HEK293 (cell line): ENCODE measurements at regions not wholly inside any gene's neighbourhood (a gene's known extent, or its start where the extent isn't known, plus 50 kb on each side); places are given as distances from the start of the nearest gene placed in this dataset.

Experiments
- CTCF ChIA-PET: fragments of 350-600 bp; formaldehyde crosslinking; extraction: SDS; loops from one replicate; lab custom pipeline; 2021; ENCODE audit warnings: antibody characterized with exemption; lab: Yijun Ruan, JAX
- POLR2A ChIA-PET: fragments of 300-600 bp; formaldehyde crosslinking; extraction: SDS; loops from one replicate; lab custom pipeline; 2020; ENCODE audit warnings: antibody characterized with exemption, inconsistent platforms; lab: Yijun Ruan, JAX
- H3K27ac ChIP-seq: fragments of 200-500 bp; sonication (Bioruptor generic); 2 replicates; pipeline ENCODE4 v1.5.1; 2014; ENCODE audit warnings: low read depth, low read length, control low read depth, inconsistent platforms; ENCODE audit errors: extremely low read depth
- H3K36me3 ChIP-seq, 2 experiments: fragments of 200-500 bp in 1 of 2; sonication (Bioruptor generic) in 1 of 2; 1 replicate in 1 of 2; 2 replicates in 1 of 2; pipeline ENCODE4 v1.5.1; 2014 to 2017; ENCODE audit warnings: inconsistent platforms in 2 of 2, low read length in 2 of 2; ENCODE audit not compliant: control insufficient read depth in 2 of 2, insufficient read depth in 1 of 2
- H3K4me1 ChIP-seq: fragments of 200-500 bp; sonication (Bioruptor generic); 2 replicates; pipeline ENCODE4 v1.5.1; 2014; ENCODE audit warnings: mild to moderate bottlenecking, low read length, inconsistent platforms; ENCODE audit not compliant: control insufficient read depth, insufficient read depth
- H3K4me3 ChIP-seq: 2 replicates; pipeline ENCODE4 v1.5.1; 2011; ENCODE audit warnings: low read depth, mild to moderate bottlenecking, control low read depth, low read length, moderate library complexity
- H3K9me3 ChIP-seq: fragments of 200-500 bp; sonication (Bioruptor generic); 2 replicates; pipeline ENCODE4 v1.5.1; 2014; ENCODE audit warnings: low read depth, low read length, inconsistent platforms; ENCODE audit not compliant: control insufficient read depth, insufficient read depth
- HIC1 ChIP-seq: fragments of 450-650 bp; formaldehyde crosslinking; IDR thresholded peaks from 2 replicates; pipeline ENCODE4 v1.5.1; 2016; ENCODE audit warnings: missing biosample characterization, missing genetic modification characterization
- RBAK ChIP-seq: fragments of 450-650 bp; formaldehyde crosslinking; IDR thresholded peaks from 2 replicates; pipeline ENCODE4 v1.5.1; 2016; ENCODE audit warnings: missing biosample characterization, missing genetic modification characterization
- SCRT2 ChIP-seq: fragments of 450-650 bp; formaldehyde crosslinking; IDR thresholded peaks from 2 replicates; pipeline ENCODE4 v1.5.1; 2016; ENCODE audit warnings: missing biosample characterization, missing genetic modification characterization
- SETDB1 ChIP-seq: IDR thresholded peaks from one replicate; pipeline ENCODE4 v1.6.1; 2017; ENCODE audit warnings: mild to moderate bottlenecking, low read length, moderate library complexity, mixed read lengths; ENCODE audit not compliant: insufficient read length
- TRIM28 ChIP-seq: IDR thresholded peaks from 2 replicates; pipeline ENCODE4 v1.6.1; 2011; ENCODE audit warnings: low read length, control low read depth, borderline replicate concordance
- YY2 ChIP-seq: fragments of 450-650 bp; formaldehyde crosslinking; IDR thresholded peaks from 2 replicates; pipeline ENCODE4 v1.5.1; 2016; ENCODE audit warnings: missing biosample characterization, missing genetic modification characterization
- ZBTB26 ChIP-seq: fragments of 450-650 bp; formaldehyde crosslinking; optimal IDR thresholded peaks from 2 replicates; pipeline ENCODE3; 2016; ENCODE audit warnings: missing biosample characterization, mild to moderate bottlenecking, missing genetic modification characterization
- ZBTB44 ChIP-seq: fragments of 450-650 bp; IDR thresholded peaks from 2 replicates; pipeline ENCODE4 v1.5.1; 2018; ENCODE audit warnings: missing biosample characterization, mild to moderate bottlenecking, missing genetic modification characterization
- ZNF2 ChIP-seq: fragments of 450-650 bp; formaldehyde crosslinking; IDR thresholded peaks from 2 replicates; pipeline ENCODE4 v1.5.1; 2016; ENCODE audit warnings: missing biosample characterization, missing genetic modification characterization
- ZNF24 ChIP-seq: fragments of 450-650 bp; formaldehyde crosslinking; IDR thresholded peaks from 2 replicates; pipeline ENCODE4 v1.5.1; 2016; ENCODE audit warnings: missing biosample characterization, missing genetic modification characterization
- ZNF302 ChIP-seq: fragments of 450-650 bp; formaldehyde crosslinking; IDR thresholded peaks from 2 replicates; pipeline ENCODE4 v1.5.1; 2016; ENCODE audit warnings: missing biosample characterization, missing genetic modification characterization, low read depth
- ZNF311 ChIP-seq: fragments of 450-650 bp; formaldehyde crosslinking; IDR thresholded peaks from 2 replicates; pipeline ENCODE4 v1.5.1; 2017; ENCODE audit warnings: missing biosample characterization, missing genetic modification characterization, borderline replicate concordance
- ZNF341 ChIP-seq: fragments of 450-650 bp; formaldehyde crosslinking; IDR thresholded peaks from 2 replicates; pipeline ENCODE4; 2016; ENCODE audit warnings: low read depth, missing biosample characterization, missing genetic modification characterization
- ZNF398 ChIP-seq: fragments of 450-650 bp; formaldehyde crosslinking; IDR thresholded peaks from 2 replicates; pipeline ENCODE4 v1.5.1; 2017; ENCODE audit warnings: missing biosample characterization, missing genetic modification characterization
- ZNF580 ChIP-seq: fragments of 450-650 bp; formaldehyde crosslinking; IDR thresholded peaks from 2 replicates; pipeline ENCODE4 v1.5.1; 2016; ENCODE audit warnings: missing biosample characterization, missing genetic modification characterization
- ZNF585B ChIP-seq: fragments of 450-650 bp; formaldehyde crosslinking; IDR thresholded peaks from 2 replicates; pipeline ENCODE4 v1.5.1; 2016; ENCODE audit warnings: missing biosample characterization, missing genetic modification characterization
- ZNF692 ChIP-seq: fragments of 450-650 bp; formaldehyde crosslinking; IDR thresholded peaks from 2 replicates; pipeline ENCODE4 v1.5.1; 2016; ENCODE audit warnings: missing biosample characterization, missing genetic modification characterization

- Histone ChIP-seq H3K4me1 (no peaks in the 10 kb centered on the region), H3K27ac (no peak overlapping the region), H3K36me3 (no peaks in the 10 kb centered on the region), H3K4me3 (no peak overlapping the region), H3K9me3 (no peaks in the 10 kb centered on the region)
- no peak for TF ChIP-seq ZBTB26 (tag by site-specific recombination)
- ChIA-PET CTCF (interaction anchor here (1.0 kb wide), 1 partner anchor 32 kb away, joined by 3 read pairs; no protein-coding TSS in a partner anchor), POLR2A (no interaction called here)
These were observed 1472.6 kb upstream of the CELF2 start for GRCh38 chr10:9545073-9545472.

- POLR2A ChIA-PET, result no interaction called here
- H3K27ac ChIP-seq, result no peak overlapping the region
- H3K4me1 ChIP-seq, result no peaks in the 10 kb centered on the region
- no peaks in the 10 kb centered on the region for H3K36me3 ChIP-seq
- no peak overlapping the region for H3K4me3 ChIP-seq
- CTCF ChIA-PET, result no interaction called here
- no peaks in the 10 kb centered on the region for H3K9me3 ChIP-seq
- TF ChIP-seq RBAK (tag by site-specific recombination), result no peak
- TF ChIP-seq, all 188 proteins: peak for 0
These were observed 1469.5 kb upstream of the CELF2 start for GRCh38 chr10:9547936-9548904.

GRCh38 chr10:9550810-9551209 is 1466.9 kb upstream of the CELF2 start:
- Histone ChIP-seq H3K4me3 (no peak overlapping the region), H3K27ac (no peak overlapping the region), H3K4me1 (no peaks in the 10 kb centered on the region), H3K9me3 (no peaks in the 10 kb centered on the region), H3K36me3 (no peaks in the 10 kb centered on the region)
- POLR2A ChIA-PET, result no interaction called here
- CTCF ChIA-PET, result no interaction called here
- TF ChIP-seq ZNF2 (no peak), SETDB1 (peak; percentile 86), ZNF24 (tag by site-specific recombination) (no peak), ZNF692 (tag by site-specific recombination) (no peak), TRIM28 (peak; percentile 88), SCRT2 (tag by site-specific recombination) (no peak), ZNF580 (tag by site-specific recombination) (no peak), ZNF341 (no peak), HIC1 (tag by site-specific recombination) (no peak)

- H3K4me3 ChIP-seq, result no peak overlapping the region
- POLR2A ChIA-PET, result no interaction called here
- no peak for TF ChIP-seq ZBTB44 (tag by site-specific recombination)
- TF ChIP-seq ZNF398 (tag by site-specific recombination), result no peak
- no peak for TF ChIP-seq YY2 (tag by site-specific recombination)
- no peak for TF ChIP-seq ZNF585B (tag by site-specific recombination)
- TF ChIP-seq ZNF311, result no peak
- TF ChIP-seq ZNF580 (tag by site-specific recombination), result no peak
- TF ChIP-seq ZNF302 (tag by site-specific recombination), result no peak
These were observed 1463.4 kb upstream of the CELF2 start for GRCh38 chr10:9554321-9554720.

More at GRCh38 chr10:9554321-9554720, 1463.4 kb upstream of the CELF2 start:
- CTCF ChIA-PET, result no interaction called here
- no peaks in the 10 kb centered on the region for H3K36me3 ChIP-seq
- no peaks in the 10 kb centered on the region for H3K9me3 ChIP-seq
- H3K27ac ChIP-seq, result no peak overlapping the region
- H3K4me1 ChIP-seq, result no peaks in the 10 kb centered on the region
